ENCODE measurements at regions not wholly inside any gene's neighbourhood (a gene's known extent, or its start where the extent isn't known, plus 50 kb on each side); places are given as distances from the start of the nearest gene placed in this dataset.
"Not testable (repeated sequence)": the region's sequence is repeated elsewhere in the genome, so short reads cannot be mapped to it uniquely, and the experiment has no call there.

- DNase-seq (ENCODE audit: low read depth, low spot score): no peak
- H3K4me3 ChIP-seq (ENCODE audit: low read length): no peak overlapping the region
Observed at GRCh38 chrX:1072637-1073377, 139.6 kb downstream of the CRLF2 start.

DNA sequence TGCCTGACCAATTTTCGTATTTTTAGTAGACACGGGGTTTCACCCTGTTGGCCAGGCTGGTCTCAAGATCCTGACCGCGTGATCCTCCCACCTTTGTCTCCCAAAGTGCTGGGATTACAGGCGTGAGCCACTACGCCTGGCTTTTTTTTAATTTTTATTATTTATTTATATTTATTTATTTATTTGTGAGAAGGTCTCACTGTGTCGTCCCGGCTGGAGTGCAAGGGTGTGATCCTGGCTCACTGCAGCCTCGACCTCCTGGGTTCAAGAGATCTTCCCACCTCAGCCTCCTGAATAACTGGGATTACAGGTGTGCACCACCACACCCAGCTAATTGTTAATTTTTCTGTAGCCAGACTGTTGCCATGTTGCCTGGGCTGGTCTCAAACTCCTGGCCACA lies 141.1 kb downstream of the CRLF2 start:
- no peak overlapping the region for H3K4me3 ChIP-seq (ENCODE audit: low read length)
- no peak for DNase-seq (ENCODE audit: low read depth, low spot score)

GRCh38 chrX:1062351-1062750 lies 150.1 kb downstream of the CRLF2 start:
- no peak overlapping the region for H3K4me3 ChIP-seq (ENCODE audit: low read length)
- no peak for DNase-seq (ENCODE audit: low read depth, low spot score)

GRCh38 chrX:1060562-1060960 lies 151.9 kb downstream of the CRLF2 start:
- no peak for DNase-seq (ENCODE audit: low read depth, low spot score)
- no peak overlapping the region for H3K4me3 ChIP-seq (ENCODE audit: low read length)

DNA sequence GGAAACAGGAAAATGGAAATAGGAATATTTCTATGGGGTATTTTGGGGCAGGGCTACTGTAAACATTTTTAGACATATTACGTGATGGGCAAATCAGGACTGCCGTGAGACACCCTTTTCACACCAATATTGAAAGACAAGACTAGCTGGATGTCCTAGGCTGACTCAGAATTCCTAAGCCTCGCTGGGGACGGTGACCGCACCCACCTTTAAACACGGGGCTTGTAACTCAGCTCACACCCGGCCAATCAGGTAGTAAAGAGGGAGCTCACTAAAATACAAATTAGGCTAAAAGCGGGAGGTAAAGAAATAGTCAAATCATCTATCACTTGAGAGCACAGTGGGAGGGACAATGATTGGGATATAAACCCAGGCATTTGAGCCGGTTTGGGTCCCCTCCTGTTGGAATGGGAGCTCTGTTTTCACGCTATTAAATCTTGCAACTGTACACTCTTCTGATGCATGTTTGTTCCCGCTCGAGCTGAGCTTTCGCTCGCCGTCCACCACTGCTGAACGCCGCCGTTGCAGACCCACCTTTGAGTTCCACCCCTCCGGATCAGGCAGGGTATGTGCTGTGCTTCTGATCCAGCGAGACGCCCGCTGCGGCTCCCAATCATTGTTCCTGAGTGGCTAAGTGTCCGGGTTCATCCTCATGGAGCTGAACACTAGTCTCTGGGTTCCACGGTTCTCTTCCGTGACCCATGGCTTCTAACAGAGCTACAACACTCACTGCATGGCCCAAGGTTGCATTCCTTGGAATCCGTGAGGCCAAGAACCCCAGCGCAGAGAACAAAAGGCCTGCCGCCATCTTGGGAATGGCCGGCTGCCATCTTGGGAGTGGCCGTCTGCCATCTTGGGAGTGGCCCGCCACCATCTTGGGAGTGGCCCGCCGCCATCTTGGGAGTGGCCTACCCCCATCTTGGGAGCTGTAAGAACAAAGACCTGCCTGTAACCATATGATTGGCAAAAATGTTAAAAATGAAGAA lies 152.6 kb downstream of the CRLF2 start:
- H3K4me3 ChIP-seq (ENCODE audit: low read length): no peak overlapping the region

GRCh38 chrX:1053600-1053999 lies 158.8 kb downstream of the CRLF2 start:
- H3K4me3 ChIP-seq (ENCODE audit: low read length); DNase-seq (ENCODE audit: low read depth, low spot score): not testable (repeated sequence)

More for the DNA sequence above, 152.6 kb downstream of the CRLF2 start:
- DNase-seq (ENCODE audit: low read depth, low spot score): no peak

DNA sequence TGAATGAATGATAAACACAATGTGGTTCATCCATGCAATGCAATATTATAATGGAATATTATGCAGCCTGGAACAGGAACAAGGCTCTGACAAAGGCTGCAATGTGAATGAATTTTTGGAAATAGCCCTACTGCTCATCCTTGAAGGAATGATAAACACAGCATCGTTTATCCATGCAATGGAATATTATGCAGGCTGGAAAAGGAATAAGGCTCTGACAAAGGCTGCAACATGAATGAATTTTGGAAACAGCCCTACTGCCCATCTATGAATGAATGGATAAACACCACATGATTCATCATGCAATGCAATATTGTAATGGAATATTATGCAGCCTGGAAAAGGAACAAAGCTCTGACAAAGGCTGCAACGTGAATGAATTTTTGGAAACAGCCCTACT lies 159.4 kb downstream of the CRLF2 start:
- DNase-seq (ENCODE audit: low read depth, low spot score): no peak
- no peak overlapping the region for H3K4me3 ChIP-seq (ENCODE audit: low read length)

- H3K4me3 ChIP-seq (ENCODE audit: low read length): no peak overlapping the region
- no peak for DNase-seq (ENCODE audit: low read depth, low spot score)
Observed at GRCh38 chrX:1052021-1052420, 160.4 kb downstream of the CRLF2 start.

- H3K4me3 ChIP-seq (ENCODE audit: low read length): no peak overlapping the region
- DNase-seq (ENCODE audit: low read depth, low spot score): no peak
Observed at GRCh38 chrX:1051421-1051820, 161.0 kb downstream of the CRLF2 start.

DNA sequence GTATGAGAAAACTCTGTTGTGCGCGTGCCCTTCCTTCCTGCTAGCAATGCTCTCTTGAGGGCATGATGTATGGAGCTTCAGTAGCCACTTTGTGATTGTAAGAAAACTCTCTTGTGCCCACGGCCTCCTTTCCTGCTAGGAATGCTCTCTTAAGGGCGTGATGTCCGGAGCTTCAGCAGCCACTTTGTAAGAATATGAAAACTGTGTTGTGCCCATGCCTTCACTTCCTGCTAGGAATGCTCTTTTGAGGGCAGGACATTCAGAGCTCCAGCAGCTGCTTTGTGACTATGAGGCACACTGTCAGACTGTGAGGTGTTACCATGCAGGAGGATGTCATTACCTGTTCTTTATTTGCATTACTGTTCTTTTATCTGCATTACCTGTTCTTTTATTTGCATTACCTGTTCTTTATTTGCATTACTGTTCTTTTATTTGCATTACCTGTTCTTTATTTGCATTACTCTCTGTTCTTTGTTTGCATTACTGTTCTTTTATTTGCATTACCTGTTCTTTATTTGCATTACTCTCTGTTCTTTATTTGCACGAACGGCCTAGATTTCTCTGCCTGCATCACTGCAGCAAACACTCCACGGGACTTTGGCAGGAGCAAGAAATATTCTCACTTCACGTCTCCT lies 166.7 kb downstream of the CRLF2 start:
- H3K4me3 ChIP-seq (ENCODE audit: low read length): no peak overlapping the region
- no peak for DNase-seq (ENCODE audit: low read depth, low spot score)

DNA sequence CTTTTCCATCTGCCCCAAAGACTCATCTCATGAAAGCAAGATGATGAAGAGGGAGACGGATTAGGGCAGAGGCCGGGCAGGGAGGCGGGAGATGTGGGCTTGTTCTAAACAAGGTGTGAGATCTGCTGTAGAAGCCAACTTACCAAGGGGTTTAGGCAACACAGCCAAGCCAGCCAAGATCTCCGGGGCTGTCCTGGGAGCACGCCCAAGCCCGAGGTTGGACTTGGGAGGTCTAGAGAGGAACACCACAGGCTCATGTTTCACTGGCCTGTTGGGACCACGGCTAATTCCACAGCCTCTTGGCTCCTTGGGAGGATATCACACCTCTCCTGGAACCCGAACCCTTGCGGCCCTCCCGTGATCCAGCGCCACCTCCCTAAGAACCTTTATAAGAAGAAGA lies 171.4 kb downstream of the CRLF2 start:
- H3K4me3 ChIP-seq (ENCODE audit: low read length): no peak overlapping the region
- DNase-seq (ENCODE audit: low read depth, low spot score): no peak

GRCh38 chrX:1035931-1036330 lies 176.5 kb downstream of the CRLF2 start:
- H3K4me3 ChIP-seq (ENCODE audit: low read length); DNase-seq (ENCODE audit: low read depth, low spot score): not testable (repeated sequence)

DNA sequence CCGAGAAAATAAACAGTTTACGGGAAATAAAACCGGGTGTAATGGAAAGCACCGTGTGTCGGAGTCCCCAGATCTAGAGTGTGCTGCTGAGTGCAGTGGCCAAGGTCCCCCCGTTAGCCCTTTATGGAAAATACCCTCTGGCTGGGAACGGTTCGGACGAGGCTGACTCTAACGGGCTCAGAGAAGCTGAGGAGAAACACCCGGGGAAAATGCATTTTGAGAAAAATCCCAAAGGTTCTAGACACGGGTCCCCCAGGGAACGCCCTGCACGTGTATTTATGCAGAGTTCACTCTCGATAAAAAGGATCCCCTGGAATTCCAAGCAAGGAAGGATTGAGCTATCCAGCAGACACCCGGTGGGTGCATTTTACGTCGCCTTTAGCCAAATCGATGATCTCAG lies 177.2 kb downstream of the CRLF2 start:
- no peak overlapping the region for H3K4me3 ChIP-seq (ENCODE audit: low read length)
- no peak for DNase-seq (ENCODE audit: low read depth, low spot score)

GRCh38 chrX:1034717-1035116 lies 177.7 kb downstream of the CRLF2 start:
- H3K4me3 ChIP-seq (ENCODE audit: low read length): no peak overlapping the region
- no peak for DNase-seq (ENCODE audit: low read depth, low spot score)

GRCh38 chrX:1031521-1032430 lies 180.7 kb downstream of the CRLF2 start:
- no peak for DNase-seq (ENCODE audit: low read depth, low spot score)
- H3K4me3 ChIP-seq (ENCODE audit: low read length): no peak overlapping the region

DNA sequence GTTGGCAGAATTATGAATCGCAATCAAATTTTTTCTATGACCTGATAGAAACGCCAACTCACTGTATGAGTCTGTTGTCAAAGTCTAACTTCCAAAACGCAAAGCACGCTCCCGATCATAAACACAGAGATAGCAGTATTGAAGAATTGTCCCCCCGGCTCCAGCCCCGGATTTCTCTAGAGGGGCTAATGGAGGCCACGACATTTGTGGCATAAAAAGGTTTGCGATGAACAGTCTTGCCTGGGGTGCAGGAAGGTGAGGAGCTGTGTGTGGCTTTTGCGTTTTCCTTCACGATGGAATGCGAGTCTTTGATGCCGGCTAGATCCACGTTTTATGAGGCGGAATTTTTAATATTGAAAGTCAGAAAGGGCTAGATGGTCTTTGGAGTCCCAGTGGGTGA lies 183.0 kb downstream of the CRLF2 start:
- no peak overlapping the region for H3K4me3 ChIP-seq (ENCODE audit: low read length)
- no peak for DNase-seq (ENCODE audit: low read depth, low spot score)

DNA sequence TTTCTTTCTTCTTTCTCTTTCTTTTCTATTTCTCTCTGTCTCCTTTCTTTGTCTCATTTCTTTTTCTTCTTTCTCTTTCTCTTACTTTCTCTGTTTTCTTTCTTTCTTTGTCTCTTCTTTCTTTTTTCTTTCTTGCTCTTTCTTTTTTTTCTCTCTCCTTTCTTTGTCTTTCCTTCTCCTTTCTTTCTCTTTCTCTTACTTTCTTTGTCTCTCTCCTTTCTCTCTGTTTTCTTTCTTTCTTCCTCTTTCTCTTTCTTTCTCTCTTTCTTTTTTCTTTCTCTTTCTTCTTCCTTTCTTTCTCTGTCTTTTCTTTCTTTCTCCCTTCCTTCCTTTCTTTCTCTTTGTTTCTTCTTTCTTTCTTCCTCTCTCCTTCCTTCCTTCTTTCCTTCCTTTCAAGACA lies 184.8 kb downstream of the CRLF2 start:
- H3K4me3 ChIP-seq (ENCODE audit: low read length): no peak overlapping the region
- no peak for DNase-seq (ENCODE audit: low read depth, low spot score)

DNA sequence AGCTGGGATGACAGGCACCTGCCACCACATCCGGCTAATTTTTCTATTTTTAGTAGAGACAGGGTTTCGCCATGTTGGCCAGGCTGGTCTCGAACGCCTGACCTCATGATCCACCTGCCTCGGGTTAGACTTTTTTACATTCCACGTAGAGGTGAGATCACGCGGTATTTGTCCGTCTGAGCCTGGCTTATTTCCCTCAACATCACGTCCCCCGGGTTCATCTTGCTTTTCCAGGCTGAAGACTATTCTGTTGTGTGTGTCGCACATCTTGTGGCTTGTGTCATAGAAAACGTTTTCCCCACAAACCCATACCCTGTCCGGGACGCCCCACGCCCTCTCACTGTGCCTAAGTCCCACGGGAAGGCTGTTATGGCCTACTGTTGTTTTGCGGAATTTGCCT lies 185.3 kb downstream of the CRLF2 start:
- peak overlapping the region; percentile 15; the same call in 1 of the 2 replicates for H3K4me3 ChIP-seq (ENCODE audit: low read length)
- peak; percentile 53 for DNase-seq (ENCODE audit: low read depth, low spot score)
